GM21528 (cell line): ENCODE measurements at regions not wholly inside any gene's neighbourhood (a gene's known extent, or its start where the extent isn't known, plus 50 kb on each side); places are given as distances from the start of the nearest gene placed in this dataset.
"Not testable (repeated sequence)": the region's sequence is repeated elsewhere in the genome, so short reads cannot be mapped to it uniquely, and the experiment has no call there.

Experiments used
- ATAC-seq: cut with Tn5 transposase; IDR thresholded peaks from one replicate; pipeline ENCODE4 v1.9.1; 2021; ENCODE audit warnings: mild to moderate bottlenecking, moderate library complexity; ENCODE audit not compliant: unreplicated experiment, low FRiP score

- no peak for ATAC-seq
Measured at GRCh38 chr2:239644011-239644410, 243.2 kb upstream of the HDAC4 start.

- ATAC-seq = no peak
Measured at GRCh38 chr2:239642406-239643004, 241.7 kb upstream of the HDAC4 start.

GRCh38 chr2:239641904-239642303 is 241.1 kb upstream of the HDAC4 start:
- ATAC-seq = not testable (repeated sequence)

- ATAC-seq = no peak
Measured at GRCh38 chr2:239640676-239641578, 240.1 kb upstream of the HDAC4 start.

GRCh38 chr2:239640210-239640609 is 239.4 kb upstream of the HDAC4 start:
- no peak for ATAC-seq

- ATAC-seq = no peak
Measured at GRCh38 chr2:239639421-239640185, 238.8 kb upstream of the HDAC4 start.

- ATAC-seq = no peak
Measured at GRCh38 chr2:239638376-239638775, 237.6 kb upstream of the HDAC4 start.

- ATAC-seq = no peak
Measured at GRCh38 chr2:239636808-239637207, 236.0 kb upstream of the HDAC4 start.

GRCh38 chr2:239634769-239635168 is 233.9 kb upstream of the HDAC4 start:
- no peak for ATAC-seq

- ATAC-seq = no peak
Measured at GRCh38 chr2:239630618-239631286, 229.9 kb upstream of the HDAC4 start.

GRCh38 chr2:239629926-239630617 is 229.3 kb upstream of the HDAC4 start:
- no peak for ATAC-seq

GRCh38 chr2:239626961-239627592 is 226.3 kb upstream of the HDAC4 start:
- ATAC-seq = no peak

- no peak for ATAC-seq
Measured at GRCh38 chr2:239625971-239626734, 225.3 kb upstream of the HDAC4 start.

GRCh38 chr2:239625156-239625845 is 224.5 kb upstream of the HDAC4 start:
- ATAC-seq = no peak

- no peak for ATAC-seq
Measured at GRCh38 chr2:239621611-239622010, 220.8 kb upstream of the HDAC4 start.

GRCh38 chr2:239619369-239619768 is 218.5 kb upstream of the HDAC4 start:
- ATAC-seq = no peak

- ATAC-seq = no peak
Measured at GRCh38 chr2:239616729-239617128, 215.9 kb upstream of the HDAC4 start.

GRCh38 chr2:239612133-239612532 is 211.3 kb upstream of the HDAC4 start:
- no peak for ATAC-seq
